ENCODE measurements at regions not wholly inside any gene's neighbourhood (a gene's known extent, or its start where the extent isn't known, plus 50 kb on each side); places are given as distances from the start of the nearest gene placed in this dataset.
A peak's percentile ranks its signal among the peaks of the same experiment; 100 is the strongest.

DNA sequence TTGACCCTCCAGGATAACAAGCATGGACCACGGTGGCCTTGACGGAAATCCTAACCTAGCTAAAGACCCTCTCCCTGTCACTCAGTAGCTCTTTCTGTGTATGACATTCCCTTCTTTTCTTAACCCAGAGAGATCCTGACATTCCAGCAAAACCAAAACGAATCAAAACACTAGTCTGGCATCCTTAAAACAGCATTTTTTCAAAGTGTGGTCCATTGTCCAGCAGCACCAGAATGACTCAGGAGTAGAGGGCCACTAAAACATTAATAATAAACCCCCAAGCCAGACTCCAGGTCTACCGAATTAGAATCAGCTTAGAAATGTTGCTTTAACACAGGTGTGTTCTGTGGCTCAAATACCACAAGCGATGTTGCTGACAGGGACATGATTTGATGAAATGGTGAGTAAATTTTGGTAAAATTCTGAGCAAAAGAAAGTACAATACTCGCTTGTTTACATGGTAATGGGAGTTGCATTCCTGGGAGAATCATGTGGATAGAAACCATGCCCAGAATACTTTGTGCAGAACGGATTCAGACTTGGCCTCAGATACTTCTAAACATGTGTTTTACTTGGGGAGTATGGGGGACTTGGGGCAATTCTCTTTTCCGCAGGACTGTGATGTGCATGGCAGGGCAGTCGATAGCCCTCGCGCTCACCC, 174.2 kb upstream of the KCNG1 start:
- no peaks in the 10 kb centered on the region for H3K36me3 ChIP-seq
- 51 to 60% (median 55%) methylated on average over 11 of the region's 11 CpGs for WGBS, 3 donors
- H3K4me3 ChIP-seq, result no peak overlapping the region
- TF ChIP-seq, protein P1, sequence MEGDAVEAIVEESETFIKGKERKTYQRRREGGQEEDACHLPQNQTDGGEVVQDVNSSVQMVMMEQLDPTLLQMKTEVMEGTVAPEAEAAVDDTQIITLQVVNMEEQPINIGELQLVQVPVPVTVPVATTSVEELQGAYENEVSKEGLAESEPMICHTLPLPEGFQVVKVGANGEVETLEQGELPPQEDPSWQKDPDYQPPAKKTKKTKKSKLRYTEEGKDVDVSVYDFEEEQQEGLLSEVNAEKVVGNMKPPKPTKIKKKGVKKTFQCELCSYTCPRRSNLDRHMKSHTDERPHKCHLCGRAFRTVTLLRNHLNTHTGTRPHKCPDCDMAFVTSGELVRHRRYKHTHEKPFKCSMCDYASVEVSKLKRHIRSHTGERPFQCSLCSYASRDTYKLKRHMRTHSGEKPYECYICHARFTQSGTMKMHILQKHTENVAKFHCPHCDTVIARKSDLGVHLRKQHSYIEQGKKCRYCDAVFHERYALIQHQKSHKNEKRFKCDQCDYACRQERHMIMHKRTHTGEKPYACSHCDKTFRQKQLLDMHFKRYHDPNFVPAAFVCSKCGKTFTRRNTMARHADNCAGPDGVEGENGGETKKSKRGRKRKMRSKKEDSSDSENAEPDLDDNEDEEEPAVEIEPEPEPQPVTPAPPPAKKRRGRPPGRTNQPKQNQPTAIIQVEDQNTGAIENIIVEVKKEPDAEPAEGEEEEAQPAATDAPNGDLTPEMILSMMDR (IDR thresholded peaks at IDR 0.05), result no peak
- TF ChIP-seq POLR2A (IDR thresholded peaks at IDR 0.05) (no peak), EP300 (IDR thresholded peaks at IDR 0.05) (no peak)
- H3K9me3 ChIP-seq, result no peaks in the 10 kb centered on the region
- peaks cover 16% of the 10 kb centered on the region for H3K4me1 ChIP-seq (ENCODE audit: insufficient read depth)
- H3K27me3 ChIP-seq, result no peaks in the 10 kb centered on the region
- H3K27ac ChIP-seq, result peak overlapping the region in 1 of 2 donors; percentile 24
- no peak for DNase-seq
- intact Hi-C loops (cut with DNase I), result no loop called here

DNA sequence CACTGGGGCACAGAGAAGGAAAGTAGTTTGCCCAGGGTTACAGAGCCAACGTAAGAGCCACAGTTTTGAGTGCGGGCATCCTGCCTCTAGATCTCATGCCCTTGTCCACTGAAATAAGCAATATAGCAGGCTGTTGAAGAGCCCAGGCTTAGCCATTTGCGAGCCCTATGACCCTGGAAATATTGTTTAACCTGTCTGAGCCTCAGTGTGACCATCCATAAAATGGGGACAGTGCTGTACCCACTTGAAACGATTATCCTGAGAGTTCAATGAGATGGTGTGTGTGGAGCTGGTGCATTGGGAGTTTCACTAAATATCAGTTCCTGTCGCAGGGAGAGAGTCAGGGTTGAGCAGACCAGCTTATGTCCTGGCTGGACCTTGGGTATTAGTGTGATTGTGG, 173.1 kb upstream of the KCNG1 start:
- no peaks in the 10 kb centered on the region for H3K9me3 ChIP-seq
- H3K4me1 ChIP-seq (ENCODE audit: insufficient read depth), result peaks cover 16% of the 10 kb centered on the region
- H3K4me3 ChIP-seq, result no peak overlapping the region
- no peaks in the 10 kb centered on the region for H3K27me3 ChIP-seq
- 91 to 94% (median 94%) methylated on average over 5 of the region's 5 CpGs for WGBS, 3 donors
- H3K27ac ChIP-seq, result no peak overlapping the region
- intact Hi-C loops (cut with DNase I), result no loop called here
- TF ChIP-seq EP300 (IDR thresholded peaks at IDR 0.05) (no peak), POLR2A (IDR thresholded peaks at IDR 0.05) (no peak)
- TF ChIP-seq, protein P1 (IDR thresholded peaks at IDR 0.05), result no peak
- no peak for DNase-seq
- no peaks in the 10 kb centered on the region for H3K36me3 ChIP-seq

DNA sequence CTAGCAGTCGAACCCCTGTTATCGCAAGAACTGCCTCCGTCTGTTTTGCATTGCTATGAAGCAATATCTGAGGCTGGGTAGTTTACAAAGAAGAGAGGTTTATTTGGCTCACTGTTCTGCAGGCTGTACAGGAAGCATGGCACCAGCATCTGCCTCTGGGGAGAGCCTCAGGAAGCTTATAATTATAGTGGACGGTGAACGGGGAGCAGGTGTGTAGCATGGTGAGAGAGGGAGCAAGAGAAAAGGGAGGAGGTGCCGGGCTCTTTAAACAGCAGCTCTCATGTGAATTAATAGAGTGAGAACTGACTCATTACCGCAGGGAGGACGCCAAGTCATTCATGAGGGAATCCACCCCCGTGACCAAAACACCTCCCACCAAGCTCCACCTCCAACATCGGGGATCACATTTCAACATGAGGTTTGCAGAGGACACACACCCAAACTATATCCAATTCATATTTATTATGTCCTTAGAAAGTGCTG, 172.6 kb upstream of the KCNG1 start:
- no peak for DNase-seq
- Histone ChIP-seq H3K4me3 (no peak overlapping the region), H3K27me3 (no peaks in the 10 kb centered on the region), H3K9me3 (no peaks in the 10 kb centered on the region), H3K27ac (no peak overlapping the region), H3K36me3 (no peaks in the 10 kb centered on the region), H3K4me1 (ENCODE audit: insufficient read depth) (peaks cover 16% of the 10 kb centered on the region)
- intact Hi-C loops (cut with DNase I), result no loop called here
- TF ChIP-seq POLR2A (IDR thresholded peaks at IDR 0.05), result no peak
- TF ChIP-seq, protein P1 (IDR thresholded peaks at IDR 0.05), result no peak
- TF ChIP-seq EP300 (IDR thresholded peaks at IDR 0.05), result no peak
- 79 to 84% (median 79%) methylated on average over 10 of the region's 10 CpGs for WGBS, 3 donors

DNA sequence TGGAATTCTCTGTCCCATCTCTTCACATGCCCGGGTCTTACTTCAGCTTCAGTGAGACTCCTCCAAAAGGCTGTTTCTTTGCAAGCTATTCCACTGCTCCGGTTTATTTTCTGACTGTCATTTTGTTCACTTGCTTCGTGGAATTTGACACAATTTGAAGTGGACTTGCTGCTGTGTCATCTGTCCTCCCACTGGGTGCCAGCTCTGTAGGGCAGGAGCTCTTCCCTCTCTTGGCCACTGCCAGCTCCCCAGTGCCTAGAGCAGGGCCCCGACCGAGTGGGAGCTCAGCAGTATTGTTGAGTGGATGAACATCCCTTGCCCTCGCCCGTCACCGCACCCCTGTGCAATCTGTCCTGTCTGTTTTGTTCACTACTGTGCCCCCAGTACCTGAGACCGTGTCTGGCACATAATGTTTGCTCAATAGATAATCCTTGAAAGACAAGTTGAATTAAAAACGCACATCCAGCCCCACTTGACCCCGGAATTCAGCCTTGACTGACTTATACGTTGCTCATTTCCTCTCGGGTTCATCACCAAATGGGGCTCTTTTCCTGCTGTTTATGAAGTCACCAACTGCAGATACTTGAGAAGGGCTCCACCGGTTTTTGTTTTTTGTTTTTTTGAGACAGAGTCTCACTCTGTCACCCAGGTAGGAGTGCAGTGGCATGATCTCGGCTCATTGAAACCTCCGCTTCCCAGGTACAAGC, 170.3 kb upstream of the KCNG1 start:
- Histone ChIP-seq H3K4me3 (no peak overlapping the region), H3K4me1 (ENCODE audit: insufficient read depth) (peaks cover 4% of the 10 kb centered on the region), H3K27me3 (no peaks in the 10 kb centered on the region), H3K9me3 (no peaks in the 10 kb centered on the region), H3K36me3 (no peaks in the 10 kb centered on the region), H3K27ac (no peak overlapping the region)
- TF ChIP-seq POLR2A (IDR thresholded peaks at IDR 0.05) (no peak), EP300 (IDR thresholded peaks at IDR 0.05) (no peak)
- TF ChIP-seq, protein P1 (IDR thresholded peaks at IDR 0.05), result no peak
- DNase-seq, result no peak
- intact Hi-C loops (cut with DNase I), result no loop called here
- 80 to 82% (median 82%) methylated on average over 16 of the region's 16 CpGs for WGBS, 3 donors
